Astrocyte (in vitro differentiated cells and primary cell): ENCODE measurements at regions not wholly inside any gene's neighbourhood (a gene's known extent, or its start where the extent isn't known, plus 50 kb on each side); places are given as distances from the start of the nearest gene placed in this dataset.

Experiments
- CTCF ChIP-seq: IDR thresholded peaks from 2 replicates; pipeline ENCODE4 v1.5.1; 2011; ENCODE audit warnings: low read depth, mild to moderate bottlenecking, inconsistent platforms, low read length, moderate library complexity; ENCODE audit not compliant: insufficient read depth
- EZH2 ChIP-seq: IDR thresholded peaks from 2 replicates; pipeline ENCODE4 v1.6.1; 2012; ENCODE audit warnings: mild to moderate bottlenecking, low read length, inconsistent platforms; ENCODE audit not compliant: insufficient read depth

GRCh38 chr16:64171632-64172031, 950.2 kb downstream of the CDH11 start:
- no peak for TF ChIP-seq CTCF
- no peak for TF ChIP-seq EZH2
